NCI-H1105 treated with DMSO at 0.1 percent for 48 hours (cell line): ENCODE measurements at regions not wholly inside any gene's neighbourhood (a gene's known extent, or its start where the extent isn't known, plus 50 kb on each side); places are given as distances from the start of the nearest gene placed in this dataset.
"Not testable (repeated sequence)": the region's sequence is repeated elsewhere in the genome, so short reads cannot be mapped to it uniquely, and the experiment has no call there.

Source experiments
- DNase-seq: peaks from one replicate; lab custom pipeline; 2025; lab: John Stamatoyannopoulos, UW

DNA sequence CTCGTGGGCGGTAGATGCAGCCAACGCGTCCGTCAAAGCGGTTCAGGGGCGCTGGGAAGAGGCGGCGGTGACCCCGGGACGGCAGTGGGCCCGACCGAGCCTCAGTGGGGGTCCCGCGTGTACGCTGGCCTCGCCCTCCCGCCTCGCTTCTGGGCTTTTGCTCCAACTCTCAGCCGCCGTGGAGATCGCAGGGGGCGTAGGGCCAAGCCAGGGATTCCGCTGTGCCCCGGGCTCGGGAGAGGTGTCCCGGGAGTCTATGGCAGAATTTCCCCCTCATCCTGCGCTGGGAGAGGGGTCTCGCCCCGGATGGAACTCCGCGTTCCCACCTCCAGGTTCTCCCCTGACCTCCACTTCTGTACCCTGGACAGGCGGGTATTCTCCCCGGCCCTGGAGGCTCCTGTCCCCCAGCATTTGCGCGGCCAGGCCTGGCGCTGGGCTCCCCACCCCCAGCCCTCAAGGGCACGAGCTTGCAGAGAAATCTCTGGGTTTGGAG is 131.9 kb downstream of the MRPL36 start:
- no peak for DNase-seq

- DNase-seq: no peak
These were observed 132.6 kb downstream of the MRPL36 start for GRCh38 chr5:1666812-1667588.

- DNase-seq: no peak
These were observed 133.4 kb downstream of the MRPL36 start for GRCh38 chr5:1666221-1666620.

DNA sequence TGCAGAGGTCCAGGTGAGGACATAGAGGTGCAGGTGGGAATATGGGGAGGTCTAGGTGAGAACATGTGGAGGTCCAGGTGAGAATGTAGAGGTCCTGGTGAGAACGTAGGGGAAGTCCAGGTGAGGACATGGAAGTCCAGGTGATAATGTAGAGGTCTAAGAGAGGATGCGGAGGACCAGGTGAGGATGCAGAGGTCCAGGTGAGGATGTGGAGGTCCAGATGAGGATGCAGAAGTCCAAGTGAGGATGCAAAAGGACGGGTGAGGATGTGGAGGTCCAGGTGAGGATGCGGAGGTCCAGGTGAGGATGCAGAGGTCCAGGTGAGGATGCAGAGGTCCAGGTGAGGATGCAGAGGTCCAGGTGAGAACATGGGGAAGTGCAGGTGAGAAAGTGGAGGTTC is 133.8 kb downstream of the MRPL36 start:
- no peak for DNase-seq

DNA sequence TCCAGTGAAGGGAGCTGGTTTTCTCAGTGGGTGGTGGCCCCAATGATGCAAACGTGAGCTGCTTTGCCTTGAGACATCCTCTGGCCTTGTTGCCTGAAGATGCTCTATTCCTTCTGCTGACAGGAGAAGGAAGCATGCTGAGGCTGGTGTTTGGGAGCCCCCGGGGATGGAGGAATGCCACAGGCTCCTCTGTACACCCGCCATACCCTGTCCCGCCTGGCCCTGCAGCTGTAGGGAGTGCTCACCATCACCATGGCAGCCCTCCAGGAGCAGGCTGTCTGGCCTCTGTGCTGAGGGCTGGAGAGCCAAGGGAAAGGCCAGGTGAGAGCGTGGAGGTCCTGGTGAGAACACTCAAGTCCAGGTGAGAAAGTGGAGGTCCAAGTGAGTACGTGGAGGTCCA is 134.4 kb downstream of the MRPL36 start:
- DNase-seq: no peak

DNA sequence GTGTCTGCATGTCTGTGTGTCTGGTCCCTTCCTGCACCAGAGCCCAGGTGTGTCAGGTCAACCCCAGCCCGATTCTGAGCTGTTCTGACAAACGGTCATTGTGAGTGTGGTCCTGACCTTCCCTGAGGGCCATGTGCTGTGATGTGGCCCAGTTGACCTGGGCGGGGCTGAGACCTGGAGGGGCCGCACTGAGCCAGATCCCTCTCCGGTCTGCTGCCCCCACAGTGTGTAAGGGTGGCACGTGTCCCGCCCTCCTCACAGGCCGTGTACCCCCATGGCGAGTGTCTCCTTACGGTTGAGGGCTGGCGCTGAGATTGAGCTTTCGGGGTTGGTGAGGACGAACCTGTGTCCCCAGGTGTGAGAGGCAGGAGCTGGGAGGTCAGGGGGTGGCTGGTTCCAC is 136.5 kb downstream of the MRPL36 start:
- no peak for DNase-seq

DNA sequence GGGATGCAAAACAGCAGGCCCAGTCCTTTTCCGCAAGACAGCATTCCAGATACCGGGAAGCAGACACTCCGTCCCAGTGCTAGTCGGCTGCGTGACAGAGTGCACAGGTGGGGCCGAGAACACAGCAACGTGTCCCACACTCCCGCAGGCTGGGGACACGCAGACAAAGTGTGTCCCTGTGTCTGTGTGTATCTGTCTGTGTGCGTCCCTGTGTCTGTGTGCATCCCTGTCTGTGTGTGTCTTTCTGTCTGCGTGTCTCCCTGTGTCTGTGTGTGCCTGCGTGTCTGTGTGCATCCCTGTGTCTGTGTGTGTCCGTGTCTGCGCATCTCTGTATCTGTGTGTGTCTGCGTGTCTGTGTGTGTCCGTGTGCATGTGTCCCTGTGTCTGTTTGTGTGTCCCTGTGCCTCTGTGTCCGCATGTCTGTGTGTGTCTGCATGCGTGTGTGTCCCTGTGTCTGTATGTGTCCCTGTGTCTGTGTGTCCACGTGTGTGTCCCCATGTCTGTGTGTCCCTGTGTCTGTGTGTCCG is 137.0 kb downstream of the MRPL36 start:
- DNase-seq: no peak

DNA sequence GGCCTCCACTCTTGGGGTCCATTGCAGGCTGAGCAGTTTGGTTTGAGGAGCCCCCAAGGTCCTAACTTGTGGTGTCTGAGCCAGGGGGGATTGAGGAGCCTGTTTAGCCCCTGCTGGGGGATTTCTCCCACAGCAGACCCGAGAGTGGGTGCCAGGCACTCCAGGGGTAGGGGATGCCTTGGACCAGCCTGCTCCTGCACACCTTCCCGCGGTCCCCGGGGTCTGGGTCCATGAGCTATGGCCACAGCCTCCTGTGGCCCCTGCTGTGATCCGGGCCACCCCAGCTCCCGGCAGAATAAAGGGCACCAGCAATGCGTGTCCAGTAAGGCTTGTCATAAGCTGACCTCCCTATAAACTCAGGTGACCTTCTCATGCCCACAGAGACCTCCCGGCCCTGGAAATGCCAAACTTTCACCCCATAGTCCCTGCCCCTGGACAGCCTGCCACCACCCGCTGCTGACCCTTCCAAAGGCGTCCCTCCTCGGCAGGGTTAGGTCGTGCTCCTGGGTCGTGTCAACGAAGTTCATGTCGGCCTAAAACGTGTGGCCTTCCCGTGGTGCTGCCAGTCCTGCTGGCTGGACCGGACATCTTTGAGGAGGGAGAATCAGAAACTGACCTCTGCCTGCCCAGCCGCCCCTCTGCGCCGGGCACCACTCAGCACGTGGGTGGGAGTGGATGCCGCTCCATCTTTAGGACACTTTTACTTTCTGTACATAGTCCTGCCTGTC is 137.6 kb downstream of the MRPL36 start:
- no peak for DNase-seq

DNA sequence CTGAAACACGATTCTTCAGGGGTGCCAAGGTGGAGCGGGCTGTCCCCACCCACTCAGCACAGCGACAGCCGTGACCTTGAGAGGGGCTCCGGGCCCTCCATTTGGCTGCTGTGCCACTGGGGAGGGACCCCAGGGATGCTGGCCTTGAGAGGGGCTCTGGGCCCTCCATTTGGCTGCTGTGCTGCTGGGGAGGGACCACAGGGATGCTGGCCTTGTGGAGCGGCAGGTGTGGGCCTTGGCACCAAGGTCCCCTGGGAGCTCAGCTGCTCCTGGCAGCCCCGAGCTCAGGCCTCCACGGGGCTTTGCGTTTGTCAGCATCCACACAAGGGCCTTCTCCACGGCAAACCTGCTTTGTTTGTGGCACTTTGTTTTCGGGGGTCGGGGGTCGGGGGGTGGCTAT is 137.6 kb upstream of the LPCAT1 start:
- no peak for DNase-seq

DNA sequence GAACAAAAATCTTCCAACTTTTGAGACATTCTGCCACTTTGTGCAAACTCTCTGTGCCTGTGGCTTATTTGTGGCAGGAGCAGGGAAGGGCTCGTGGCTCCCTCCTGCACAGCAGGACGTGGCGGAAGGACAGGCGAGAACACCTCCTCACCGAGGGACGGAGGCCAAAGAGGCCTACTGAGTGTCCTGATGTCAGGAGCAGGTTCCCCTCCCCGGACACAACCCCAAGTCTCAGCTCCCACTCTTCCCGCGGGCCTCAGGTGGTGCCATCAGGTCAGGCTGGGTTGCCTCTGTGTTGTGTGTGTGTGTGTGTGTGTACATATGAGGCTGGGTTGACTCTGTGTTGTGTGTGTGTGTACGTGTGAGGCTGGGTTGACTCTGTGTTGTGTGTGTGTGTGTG is 136.8 kb upstream of the LPCAT1 start:
- no peak for DNase-seq

- DNase-seq: no peak
These were observed 136.2 kb upstream of the LPCAT1 start for GRCh38 chr5:1660001-1660400.

DNA sequence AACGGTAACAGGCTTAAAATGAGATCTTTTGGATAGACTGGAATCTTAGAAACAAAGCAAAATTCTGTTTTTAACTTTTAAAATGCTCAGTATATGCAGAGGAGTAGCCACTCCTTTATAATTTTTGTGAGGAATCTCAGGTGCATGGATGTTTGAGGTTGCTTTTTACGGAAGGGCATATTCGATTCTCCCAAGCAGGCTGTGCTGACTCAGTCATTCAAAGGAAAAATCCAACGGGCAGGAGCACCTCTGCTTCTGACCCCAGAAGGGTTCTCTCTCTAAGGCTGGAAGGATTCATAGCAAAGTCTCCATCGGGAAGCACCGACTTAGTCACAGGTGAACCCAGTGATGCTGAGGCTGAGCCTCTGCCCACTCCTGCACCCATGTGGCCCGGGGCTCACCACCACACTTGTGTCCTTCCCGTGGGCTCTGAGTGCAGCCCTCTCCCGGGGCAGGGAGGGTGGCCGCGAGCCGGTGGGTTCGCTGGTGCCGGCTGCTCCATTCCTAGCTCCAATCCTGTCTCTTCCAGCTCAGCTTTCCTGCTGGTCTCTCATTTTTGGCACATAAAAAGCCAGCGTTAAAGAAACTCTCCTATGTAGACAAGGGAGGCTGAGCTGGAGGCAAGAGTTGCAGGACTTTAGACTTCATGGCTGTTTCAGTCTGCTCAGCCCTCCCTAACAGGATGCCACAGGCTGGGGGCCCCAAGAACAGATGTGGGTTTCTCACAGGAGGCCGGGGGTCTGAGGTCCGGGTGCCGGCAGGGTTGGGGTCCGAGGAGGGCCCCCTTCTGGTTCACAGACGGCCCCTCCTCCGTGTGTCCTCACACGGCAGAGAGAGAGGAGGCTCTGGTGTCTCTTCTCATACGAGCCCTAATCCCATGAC is 135.6 kb upstream of the LPCAT1 start:
- no peak for DNase-seq

DNA sequence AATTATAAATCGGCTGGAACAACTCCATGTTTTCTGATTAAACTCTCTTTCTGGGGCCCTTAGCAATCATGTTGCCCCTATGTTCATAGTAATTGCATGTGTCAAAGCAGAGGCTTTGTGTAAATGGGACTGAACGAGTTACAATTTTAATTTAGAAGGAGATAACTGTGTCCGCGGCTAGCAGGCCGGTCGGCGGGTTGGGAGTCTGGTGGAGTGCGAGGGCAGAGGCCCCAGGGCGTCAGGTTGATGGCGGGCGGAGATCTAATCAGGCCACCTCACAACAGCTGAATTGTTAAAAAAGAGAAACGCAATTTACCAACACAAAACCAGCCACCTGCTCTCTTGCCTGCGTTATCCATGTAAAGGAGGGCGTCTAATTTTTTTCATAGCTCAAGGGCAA is 134.9 kb upstream of the LPCAT1 start:
- DNase-seq: no peak

DNA sequence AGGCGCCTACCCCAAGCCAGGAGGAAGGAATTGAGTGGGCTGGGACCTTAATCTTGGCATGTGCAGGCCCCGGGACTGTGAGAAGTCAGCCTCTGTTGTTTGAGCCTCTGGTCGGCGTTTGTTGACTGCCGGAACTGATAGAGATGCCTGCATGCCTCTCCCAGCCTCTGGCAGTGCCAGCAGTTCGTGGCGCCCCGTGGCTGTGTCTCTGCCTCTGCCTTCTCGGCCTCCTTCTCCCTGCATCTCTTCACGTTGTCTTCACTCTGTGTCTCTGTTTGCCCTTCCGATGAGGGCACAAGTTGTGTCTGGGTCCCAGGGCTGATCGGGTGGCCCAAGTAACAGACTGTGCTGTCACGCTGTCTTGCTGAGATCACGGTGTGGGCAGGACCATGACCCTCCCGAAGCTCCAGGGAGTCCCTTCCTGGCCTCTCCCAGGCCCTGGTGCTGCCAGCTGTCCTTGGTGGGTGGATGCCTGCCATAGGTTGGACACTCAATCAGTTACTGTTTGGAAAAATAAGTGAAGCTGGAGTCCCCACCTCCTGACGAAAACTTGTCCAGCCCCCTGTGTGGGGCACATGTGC is 133.5 kb upstream of the LPCAT1 start:
- no peak for DNase-seq

- no peak for DNase-seq
These were observed 132.7 kb upstream of the LPCAT1 start for GRCh38 chr5:1656271-1656975.

- DNase-seq: no peak
These were observed 131.9 kb upstream of the LPCAT1 start for GRCh38 chr5:1655496-1656270.

- no peak for DNase-seq
These were observed 131.2 kb upstream of the LPCAT1 start for GRCh38 chr5:1654786-1655495.

DNA sequence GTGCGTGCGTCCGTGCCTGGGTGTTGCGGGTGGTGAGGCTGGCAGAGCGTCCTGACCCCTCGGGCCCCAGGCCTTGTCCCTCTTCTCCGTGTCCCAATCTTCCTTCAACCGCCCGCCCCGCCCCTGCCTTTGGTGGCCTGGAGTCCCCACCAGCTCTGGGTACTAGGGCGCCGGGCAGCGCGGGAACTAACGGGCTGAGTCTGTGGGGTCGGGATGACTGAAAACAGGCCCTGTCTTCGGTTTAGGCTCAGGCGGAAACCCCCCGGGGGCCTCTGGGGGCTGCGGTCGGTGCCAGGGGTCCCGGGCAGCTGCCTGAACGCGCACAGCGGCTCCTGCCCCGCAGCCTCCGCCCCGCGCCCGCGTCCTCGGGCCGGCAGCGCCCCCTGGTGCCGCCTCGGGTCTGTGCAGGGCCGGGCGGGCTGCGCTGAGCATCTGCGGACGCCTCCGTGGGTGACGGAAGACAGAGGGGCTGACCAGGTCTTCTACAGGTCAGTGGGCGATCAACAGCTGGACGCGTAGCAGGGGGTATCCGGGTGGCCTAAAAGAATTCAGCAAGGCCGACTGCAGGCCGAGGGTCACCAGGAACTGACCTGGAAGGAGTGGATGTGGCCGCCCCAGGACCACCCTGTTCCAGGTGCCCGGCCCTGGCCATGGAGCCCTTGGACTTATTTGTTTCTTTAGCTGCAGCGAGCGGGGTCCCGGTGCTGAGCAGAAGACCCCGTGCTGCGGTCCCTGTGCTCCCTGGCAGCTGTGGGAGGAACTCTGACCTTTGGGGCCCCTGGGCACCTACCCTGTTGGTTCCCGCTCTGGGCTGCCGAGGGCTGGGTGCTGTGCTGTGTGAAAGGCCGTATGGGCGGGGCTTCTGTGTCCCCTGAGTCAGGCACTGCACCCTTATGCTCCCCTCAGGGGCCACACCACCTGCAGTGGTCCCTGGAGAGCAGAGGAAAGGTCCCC is 130.2 kb upstream of the LPCAT1 start:
- not testable (repeated sequence) for DNase-seq
